ENCODE measurements at regions not wholly inside any gene's neighbourhood (a gene's known extent, or its start where the extent isn't known, plus 50 kb on each side); places are given as distances from the start of the nearest gene placed in this dataset.

DNA sequence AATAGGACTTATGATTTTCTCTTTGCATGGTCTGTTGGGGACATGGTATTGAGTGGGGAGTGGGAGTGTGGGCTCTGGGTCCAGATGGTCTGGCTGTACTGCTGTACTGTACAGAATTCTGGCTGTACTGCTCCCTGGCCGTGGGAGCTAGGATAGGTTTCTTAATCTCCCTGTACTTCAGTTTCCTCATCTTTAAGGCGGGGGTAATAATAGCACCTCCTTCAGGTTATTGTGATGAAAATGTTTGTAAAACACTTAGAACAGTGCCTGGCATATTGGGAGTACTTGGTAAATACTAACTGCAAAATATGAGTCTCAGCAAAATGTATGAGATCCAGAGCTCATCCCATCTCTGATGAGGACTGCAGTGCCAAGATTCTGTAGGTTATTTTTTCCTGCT lies 198.6 kb downstream of the KIF18A start:
- Histone ChIP-seq H2AFZ (peak overlapping the region; percentile 66; the same call in 1 of the 2 replicates), H3K27me3 (ENCODE audit: insufficient read depth) (no peaks in the 10 kb centered on the region), H4K20me1 (replicated peaks; ENCODE audit: insufficient read depth) (no peaks in the 10 kb centered on the region), H3K4me2 (no peak overlapping the region), H3K4me3 (no peak overlapping the region), H3K27ac (ENCODE audit: low read depth) (no peak overlapping the region), H3K9me2 (ENCODE audit: insufficient read depth) (peaks cover 11% of the 10 kb centered on the region; the same call in 1 of the 2 replicates), H3K79me2 (replicated peaks; ENCODE audit: insufficient read depth) (no peaks in the 10 kb centered on the region), H3F3A (replicated peaks; ENCODE audit: low read depth) (no peaks in the 10 kb centered on the region), H3K36me3 (ENCODE audit: insufficient read depth) (no peaks in the 10 kb centered on the region), H3K4me1 (ENCODE audit: insufficient read depth) (no peaks in the 10 kb centered on the region; the same call in 1 of the 2 replicates)
- TF ChIP-seq ZNF331 (CRISPR knock-in tag; IDR thresholded peaks at IDR 0.05; ENCODE audit: low read depth) (no peak), ZNF462 (CRISPR knock-in tag; IDR thresholded peaks at IDR 0.05) (no peak), EZH2phosphoT487 (IDR thresholded peaks at IDR 0.05; ENCODE audit: unreplicated experiment) (no peak), ZNF114 (CRISPR knock-in tag; IDR thresholded peaks at IDR 0.05) (no peak), NANOG (IDR thresholded peaks at IDR 0.05; ENCODE audit: borderline replicate concordance) (no peak), JUNB (IDR thresholded peaks at IDR 0.05; ENCODE audit: unreplicated experiment) (no peak), STAT1 (IDR thresholded peaks at IDR 0.05; ENCODE audit: unreplicated experiment) (no peak), EZH2 (IDR thresholded peaks at IDR 0.05; ENCODE audit: low read depth, unreplicated experiment) (no peak), POLR2AphosphoS5 (IDR thresholded peaks at IDR 0.05; ENCODE audit: low read depth) (no peak), CREB1 (CRISPR knock-in tag; IDR thresholded peaks at IDR 0.05; ENCODE audit: low read depth) (no peak)
- TF ChIP-seq, protein P1, sequence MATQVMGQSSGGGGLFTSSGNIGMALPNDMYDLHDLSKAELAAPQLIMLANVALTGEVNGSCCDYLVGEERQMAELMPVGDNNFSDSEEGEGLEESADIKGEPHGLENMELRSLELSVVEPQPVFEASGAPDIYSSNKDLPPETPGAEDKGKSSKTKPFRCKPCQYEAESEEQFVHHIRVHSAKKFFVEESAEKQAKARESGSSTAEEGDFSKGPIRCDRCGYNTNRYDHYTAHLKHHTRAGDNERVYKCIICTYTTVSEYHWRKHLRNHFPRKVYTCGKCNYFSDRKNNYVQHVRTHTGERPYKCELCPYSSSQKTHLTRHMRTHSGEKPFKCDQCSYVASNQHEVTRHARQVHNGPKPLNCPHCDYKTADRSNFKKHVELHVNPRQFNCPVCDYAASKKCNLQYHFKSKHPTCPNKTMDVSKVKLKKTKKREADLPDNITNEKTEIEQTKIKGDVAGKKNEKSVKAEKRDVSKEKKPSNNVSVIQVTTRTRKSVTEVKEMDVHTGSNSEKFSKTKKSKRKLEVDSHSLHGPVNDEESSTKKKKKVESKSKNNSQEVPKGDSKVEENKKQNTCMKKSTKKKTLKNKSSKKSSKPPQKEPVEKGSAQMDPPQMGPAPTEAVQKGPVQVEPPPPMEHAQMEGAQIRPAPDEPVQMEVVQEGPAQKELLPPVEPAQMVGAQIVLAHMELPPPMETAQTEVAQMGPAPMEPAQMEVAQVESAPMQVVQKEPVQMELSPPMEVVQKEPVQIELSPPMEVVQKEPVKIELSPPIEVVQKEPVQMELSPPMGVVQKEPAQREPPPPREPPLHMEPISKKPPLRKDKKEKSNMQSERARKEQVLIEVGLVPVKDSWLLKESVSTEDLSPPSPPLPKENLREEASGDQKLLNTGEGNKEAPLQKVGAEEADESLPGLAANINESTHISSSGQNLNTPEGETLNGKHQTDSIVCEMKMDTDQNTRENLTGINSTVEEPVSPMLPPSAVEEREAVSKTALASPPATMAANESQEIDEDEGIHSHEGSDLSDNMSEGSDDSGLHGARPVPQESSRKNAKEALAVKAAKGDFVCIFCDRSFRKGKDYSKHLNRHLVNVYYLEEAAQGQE (IDR thresholded peaks at IDR 0.05; ENCODE audit: unreplicated experiment): no peak
- TF ChIP-seq, protein P2, sequence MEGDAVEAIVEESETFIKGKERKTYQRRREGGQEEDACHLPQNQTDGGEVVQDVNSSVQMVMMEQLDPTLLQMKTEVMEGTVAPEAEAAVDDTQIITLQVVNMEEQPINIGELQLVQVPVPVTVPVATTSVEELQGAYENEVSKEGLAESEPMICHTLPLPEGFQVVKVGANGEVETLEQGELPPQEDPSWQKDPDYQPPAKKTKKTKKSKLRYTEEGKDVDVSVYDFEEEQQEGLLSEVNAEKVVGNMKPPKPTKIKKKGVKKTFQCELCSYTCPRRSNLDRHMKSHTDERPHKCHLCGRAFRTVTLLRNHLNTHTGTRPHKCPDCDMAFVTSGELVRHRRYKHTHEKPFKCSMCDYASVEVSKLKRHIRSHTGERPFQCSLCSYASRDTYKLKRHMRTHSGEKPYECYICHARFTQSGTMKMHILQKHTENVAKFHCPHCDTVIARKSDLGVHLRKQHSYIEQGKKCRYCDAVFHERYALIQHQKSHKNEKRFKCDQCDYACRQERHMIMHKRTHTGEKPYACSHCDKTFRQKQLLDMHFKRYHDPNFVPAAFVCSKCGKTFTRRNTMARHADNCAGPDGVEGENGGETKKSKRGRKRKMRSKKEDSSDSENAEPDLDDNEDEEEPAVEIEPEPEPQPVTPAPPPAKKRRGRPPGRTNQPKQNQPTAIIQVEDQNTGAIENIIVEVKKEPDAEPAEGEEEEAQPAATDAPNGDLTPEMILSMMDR (conservative IDR thresholded peaks at IDR 0.05; ENCODE audit: low read depth in 2 of 2): no peak; a peak in 1 of 4 replicates
- TF ChIP-seq, protein P3, sequence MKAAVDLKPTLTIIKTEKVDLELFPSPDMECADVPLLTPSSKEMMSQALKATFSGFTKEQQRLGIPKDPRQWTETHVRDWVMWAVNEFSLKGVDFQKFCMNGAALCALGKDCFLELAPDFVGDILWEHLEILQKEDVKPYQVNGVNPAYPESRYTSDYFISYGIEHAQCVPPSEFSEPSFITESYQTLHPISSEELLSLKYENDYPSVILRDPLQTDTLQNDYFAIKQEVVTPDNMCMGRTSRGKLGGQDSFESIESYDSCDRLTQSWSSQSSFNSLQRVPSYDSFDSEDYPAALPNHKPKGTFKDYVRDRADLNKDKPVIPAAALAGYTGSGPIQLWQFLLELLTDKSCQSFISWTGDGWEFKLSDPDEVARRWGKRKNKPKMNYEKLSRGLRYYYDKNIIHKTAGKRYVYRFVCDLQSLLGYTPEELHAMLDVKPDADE (IDR thresholded peaks at IDR 0.05): no peak
- Mint-ChIP-seq H3K36me3 (ENCODE audit: low read depth) (no peaks in the 10 kb centered on the region), H3K4me1 (peaks cover 2% of the 10 kb centered on the region; the same call in 1 of the 3 replicates), H3K27ac (no peak overlapping the region), H3K9me3 (no peaks in the 10 kb centered on the region), H3K27me3 (ENCODE audit: insufficient read depth, low read depth, poor library complexity) (peaks cover 3% of the 10 kb centered on the region), H3K4me3 (no peak overlapping the region)
- no peak for DNase-seq (ENCODE audit: low spot score)
- no peak for ATAC-seq
